Loucy (cell line): ENCODE measurements at regions not wholly inside any gene's neighbourhood (a gene's known extent, or its start where the extent isn't known, plus 50 kb on each side); places are given as distances from the start of the nearest gene placed in this dataset.

Experiments
- H2AFZ ChIP-seq: fragments of 200-600 bp; sonication (generic); 2 replicates; pipeline ENCODE4 v1.6.0; 2016; ENCODE audit warnings: antibody characterized with exemption, mild to moderate bottlenecking, low read length, moderate library complexity
- H3F3A ChIP-seq: fragments of 200-600 bp; 2 replicates; pipeline ENCODE4 v1.6.0; 2016; ENCODE audit warnings: antibody characterized with exemption, low read depth, mild to moderate bottlenecking
- H3K27me3 ChIP-seq: fragments of 200-600 bp; sonication (generic); 2 replicates; pipeline ENCODE4 v1.6.1; 2014; ENCODE audit warnings: low read length, mild to moderate bottlenecking; ENCODE audit not compliant: insufficient read depth, poor library complexity, severe bottlenecking
- H3K36me3 ChIP-seq: fragments of 200-600 bp; sonication (generic); 2 replicates; pipeline ENCODE4 v1.6.1; 2016; ENCODE audit warnings: low read length; ENCODE audit not compliant: insufficient read depth
- H3K4me1 ChIP-seq: fragments of 200-600 bp; sonication (generic); 2 replicates; pipeline ENCODE4 v1.5.1; 2014; ENCODE audit warnings: low read length, mild to moderate bottlenecking; ENCODE audit not compliant: insufficient read depth, poor library complexity, severe bottlenecking
- H3K4me2 ChIP-seq: fragments of 200-600 bp; sonication (generic); 2 replicates; pipeline ENCODE4 v1.6.0; 2014; ENCODE audit warnings: antibody characterized with exemption, low read length, low read depth, mild to moderate bottlenecking; ENCODE audit not compliant: poor library complexity, severe bottlenecking
- H3K4me3 ChIP-seq: fragments of 200-600 bp; sonication (generic); 2 replicates; pipeline ENCODE4 v1.5.1; 2014; ENCODE audit warnings: low read length, mild to moderate bottlenecking, mixed read lengths; ENCODE audit not compliant: poor library complexity, severe bottlenecking
- H3K79me2 ChIP-seq: fragments of 200-600 bp; sonication (generic); 2 replicates; pipeline ENCODE4 v1.6.1; 2014; ENCODE audit warnings: low read length; ENCODE audit not compliant: insufficient read depth
- H3K9ac ChIP-seq: fragments of 200-600 bp; sonication (generic); 2 replicates; pipeline ENCODE4 v1.6.0; 2014; ENCODE audit warnings: mild to moderate bottlenecking, low read depth, low read length, moderate library complexity; ENCODE audit not compliant: poor library complexity, severe bottlenecking
- H3K9me2 ChIP-seq: fragments of 200-600 bp; sonication (generic); replicated peaks from 2 replicates; pipeline ENCODE4 v1.6.1; 2016; ENCODE audit warnings: low read depth, low read length, mixed read lengths
- H3K9me3 ChIP-seq: fragments of 200-600 bp; sonication (generic); 2 replicates; pipeline ENCODE4 v1.6.1; 2014; ENCODE audit warnings: mild to moderate bottlenecking, antibody characterized with exemption, low read length, low read depth; ENCODE audit not compliant: insufficient read depth
- H4K20me1 ChIP-seq: fragments of 200-600 bp; sonication (generic); 2 replicates; pipeline ENCODE4 v1.6.0; 2014; ENCODE audit warnings: antibody characterized with exemption, low read length, mild to moderate bottlenecking; ENCODE audit not compliant: insufficient read depth, poor library complexity, severe bottlenecking
- CTCF ChIP-seq: fragments of 200-600 bp; sonication (generic); conservative IDR thresholded peaks from 2 replicates; pipeline ENCODE4 v1.5.1; 2014; ENCODE audit warnings: mild to moderate bottlenecking, antibody characterized with exemption, low read length
- EZH2phosphoT487 ChIP-seq: fragments of 200-600 bp; IDR thresholded peaks from 2 replicates; pipeline ENCODE4 v1.6.1; 2018; ENCODE audit warnings: antibody characterized with exemption, mild to moderate bottlenecking, moderate library complexity, borderline replicate concordance

GRCh38 chr2:238553159-238553558, 126.4 kb downstream of the ASB1 start:
- no peaks in the 10 kb centered on the region for H3K4me1 ChIP-seq
- no peaks in the 10 kb centered on the region for H3K27me3 ChIP-seq
- H4K20me1 ChIP-seq: no peaks in the 10 kb centered on the region
- no peak overlapping the region for H3K4me2 ChIP-seq
- no peaks in the 10 kb centered on the region for H3F3A ChIP-seq
- H2AFZ ChIP-seq: no peak overlapping the region
- H3K9me3 ChIP-seq: no peaks in the 10 kb centered on the region; the same call in 1 of the 2 replicates
- no peak for TF ChIP-seq CTCF
- no peak for TF ChIP-seq EZH2phosphoT487
- no peak overlapping the region for H3K4me3 ChIP-seq
- H3K9me2 ChIP-seq: no peaks in the 10 kb centered on the region
- H3K79me2 ChIP-seq: no peaks in the 10 kb centered on the region
- no peak overlapping the region for H3K9ac ChIP-seq
- H3K36me3 ChIP-seq: no peaks in the 10 kb centered on the region

GRCh38 chr2:238554468-238555315, 128.0 kb downstream of the ASB1 start:
- H3K36me3 ChIP-seq: no peaks in the 10 kb centered on the region
- H3K9me3 ChIP-seq: no peaks in the 10 kb centered on the region; the same call in 1 of the 2 replicates
- no peaks in the 10 kb centered on the region for H3F3A ChIP-seq
- no peak overlapping the region for H2AFZ ChIP-seq
- H3K79me2 ChIP-seq: no peaks in the 10 kb centered on the region
- H3K4me1 ChIP-seq: no peaks in the 10 kb centered on the region
- TF ChIP-seq EZH2phosphoT487 (no peak), CTCF (no peak)
- H3K27me3 ChIP-seq: no peaks in the 10 kb centered on the region
- no peak overlapping the region for H3K4me3 ChIP-seq
- no peak overlapping the region for H3K9ac ChIP-seq
- no peak overlapping the region for H3K4me2 ChIP-seq
- H4K20me1 ChIP-seq: no peaks in the 10 kb centered on the region
- no peaks in the 10 kb centered on the region for H3K9me2 ChIP-seq

GRCh38 chr2:238555786-238556542, 129.2 kb downstream of the ASB1 start:
- H4K20me1 ChIP-seq: no peaks in the 10 kb centered on the region
- H2AFZ ChIP-seq: no peak overlapping the region
- no peaks in the 10 kb centered on the region for H3K27me3 ChIP-seq

More at GRCh38 chr2:238555786-238556542, 129.2 kb downstream of the ASB1 start:
- H3K9me2 ChIP-seq: no peaks in the 10 kb centered on the region
- H3K4me2 ChIP-seq: no peak overlapping the region
- H3K36me3 ChIP-seq: no peaks in the 10 kb centered on the region
- no peak overlapping the region for H3K4me3 ChIP-seq
- no peaks in the 10 kb centered on the region for H3K79me2 ChIP-seq
- H3F3A ChIP-seq: no peaks in the 10 kb centered on the region
- H3K9me3 ChIP-seq: no peaks in the 10 kb centered on the region; the same call in 1 of the 2 replicates
- H3K9ac ChIP-seq: no peak overlapping the region
- H3K4me1 ChIP-seq: no peaks in the 10 kb centered on the region
- TF ChIP-seq EZH2phosphoT487 (no peak), CTCF (no peak)
